GM19035 (cell line): ENCODE measurements at regions not wholly inside any gene's neighbourhood (a gene's known extent, or its start where the extent isn't known, plus 50 kb on each side); places are given as distances from the start of the nearest gene placed in this dataset.

Experiments
- ATAC-seq: cut with Tn5 transposase; IDR thresholded peaks from one replicate; pipeline ENCODE4 v1.9.1; 2021; ENCODE audit not compliant: unreplicated experiment

DNA sequence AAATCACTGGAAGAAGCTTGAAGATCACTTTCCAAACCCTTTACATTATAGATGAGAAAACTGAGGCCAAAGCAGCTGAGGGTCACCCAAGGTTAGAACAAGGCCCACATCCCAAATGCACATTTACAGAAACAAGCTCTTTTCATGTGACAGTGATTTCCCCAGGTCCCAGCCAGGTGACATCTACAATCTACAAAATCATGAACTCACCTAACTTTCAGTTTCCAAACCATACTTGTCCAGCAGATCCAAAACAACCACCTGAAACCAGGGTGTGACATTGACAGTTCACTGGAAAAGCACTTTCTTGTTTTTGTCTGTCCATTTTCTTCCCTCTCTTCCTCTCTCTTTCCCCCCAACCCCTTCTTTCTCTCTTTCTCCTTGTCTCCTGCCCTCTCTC, 132.2 kb upstream of the PRICKLE2 start:
- ATAC-seq: no peak

DNA sequence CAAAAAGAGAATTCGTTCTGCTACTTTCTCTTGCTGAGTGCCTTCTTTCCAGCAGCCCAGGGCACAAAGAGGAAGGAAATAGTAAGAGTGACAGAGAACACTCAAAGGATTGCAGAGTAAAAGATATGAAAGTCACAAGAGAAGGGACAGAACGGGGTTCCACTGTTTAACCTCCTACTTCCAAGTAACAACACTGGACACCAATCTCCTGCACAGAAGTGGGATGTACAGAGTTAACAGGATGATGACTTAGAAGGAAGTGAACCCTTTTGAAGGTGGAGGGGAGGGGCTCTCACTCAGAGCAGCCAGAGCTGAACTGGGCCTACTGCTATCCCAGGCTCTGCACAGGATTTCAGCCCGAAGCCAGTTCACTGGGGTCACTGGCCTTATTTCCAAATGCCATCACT, 130.1 kb upstream of the PRICKLE2 start:
- ATAC-seq: no peak

DNA sequence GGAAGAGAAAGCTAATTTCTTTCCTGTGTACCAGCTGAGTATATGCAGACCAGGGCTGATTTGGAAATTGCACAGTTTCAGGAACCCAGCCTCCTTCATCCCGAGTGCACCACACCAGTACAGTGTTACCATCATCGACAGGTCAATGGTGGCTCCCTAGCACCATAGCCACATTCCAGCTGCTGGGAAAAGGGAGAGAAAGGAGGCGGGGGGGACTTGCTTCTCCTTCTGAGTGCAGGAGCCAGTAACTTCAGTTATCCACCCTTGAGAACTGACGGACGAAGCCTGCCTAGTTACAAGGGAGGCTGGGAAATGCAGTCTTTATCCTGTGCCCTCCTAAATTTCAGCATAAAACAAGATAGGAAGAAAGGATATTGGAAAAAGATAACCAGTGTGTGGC, 129.7 kb upstream of the PRICKLE2 start:
- ATAC-seq: no peak

DNA sequence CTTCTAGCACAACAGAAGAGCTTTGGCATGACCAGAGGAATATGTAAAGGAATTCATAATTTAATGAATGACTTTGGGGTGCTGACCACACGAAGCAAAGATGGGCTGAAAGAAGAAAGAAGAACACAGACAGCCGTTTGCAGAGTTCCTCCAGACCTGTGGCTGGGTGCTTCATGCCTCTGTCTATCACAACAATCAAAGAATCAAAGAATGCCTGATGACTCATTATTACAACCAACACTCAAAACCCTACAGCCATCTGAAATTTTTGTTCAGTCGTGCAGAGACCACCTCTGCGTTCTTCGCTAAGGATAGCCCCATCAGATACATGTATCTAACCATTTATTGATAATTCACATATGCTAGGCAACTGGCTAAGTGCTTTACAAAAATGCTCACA, 129.0 kb upstream of the PRICKLE2 start:
- no peak for ATAC-seq

DNA sequence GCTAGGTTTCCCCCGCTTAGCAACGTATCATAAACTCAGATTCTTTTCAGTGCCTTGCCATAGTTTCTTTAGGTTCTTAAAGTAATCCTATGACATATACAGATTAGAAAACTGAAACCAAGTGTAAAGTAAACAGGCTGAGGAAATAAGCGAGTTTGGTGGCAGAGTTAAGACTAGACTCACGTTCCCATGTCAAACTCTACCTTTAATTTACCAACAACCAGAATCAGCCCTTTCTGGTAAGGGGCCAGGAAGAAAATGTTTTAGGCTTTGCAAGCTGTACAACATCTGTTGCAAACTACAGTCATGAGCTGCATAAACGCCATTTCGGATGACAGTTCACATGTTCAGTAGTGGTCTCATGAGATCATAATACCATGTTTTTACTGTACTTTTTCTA, 128.0 kb upstream of the PRICKLE2 start:
- no peak for ATAC-seq

DNA sequence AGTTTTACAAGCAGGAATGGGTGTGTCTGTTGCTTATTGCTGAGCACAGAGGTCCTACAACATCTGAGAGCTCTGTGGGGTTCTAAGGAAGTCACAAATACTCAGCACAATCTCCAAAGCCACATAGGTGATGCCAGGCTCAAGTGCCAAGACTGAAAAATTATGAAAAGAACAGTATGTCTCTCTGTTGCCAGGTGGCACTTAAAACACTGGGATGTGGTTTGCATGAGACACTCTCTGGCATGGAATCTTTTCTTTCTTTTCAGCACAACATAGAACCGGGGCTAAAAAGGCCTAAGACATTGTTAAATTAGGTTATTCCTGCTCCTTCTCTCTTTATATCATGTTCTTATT, 127.3 kb upstream of the PRICKLE2 start:
- ATAC-seq: no peak

DNA sequence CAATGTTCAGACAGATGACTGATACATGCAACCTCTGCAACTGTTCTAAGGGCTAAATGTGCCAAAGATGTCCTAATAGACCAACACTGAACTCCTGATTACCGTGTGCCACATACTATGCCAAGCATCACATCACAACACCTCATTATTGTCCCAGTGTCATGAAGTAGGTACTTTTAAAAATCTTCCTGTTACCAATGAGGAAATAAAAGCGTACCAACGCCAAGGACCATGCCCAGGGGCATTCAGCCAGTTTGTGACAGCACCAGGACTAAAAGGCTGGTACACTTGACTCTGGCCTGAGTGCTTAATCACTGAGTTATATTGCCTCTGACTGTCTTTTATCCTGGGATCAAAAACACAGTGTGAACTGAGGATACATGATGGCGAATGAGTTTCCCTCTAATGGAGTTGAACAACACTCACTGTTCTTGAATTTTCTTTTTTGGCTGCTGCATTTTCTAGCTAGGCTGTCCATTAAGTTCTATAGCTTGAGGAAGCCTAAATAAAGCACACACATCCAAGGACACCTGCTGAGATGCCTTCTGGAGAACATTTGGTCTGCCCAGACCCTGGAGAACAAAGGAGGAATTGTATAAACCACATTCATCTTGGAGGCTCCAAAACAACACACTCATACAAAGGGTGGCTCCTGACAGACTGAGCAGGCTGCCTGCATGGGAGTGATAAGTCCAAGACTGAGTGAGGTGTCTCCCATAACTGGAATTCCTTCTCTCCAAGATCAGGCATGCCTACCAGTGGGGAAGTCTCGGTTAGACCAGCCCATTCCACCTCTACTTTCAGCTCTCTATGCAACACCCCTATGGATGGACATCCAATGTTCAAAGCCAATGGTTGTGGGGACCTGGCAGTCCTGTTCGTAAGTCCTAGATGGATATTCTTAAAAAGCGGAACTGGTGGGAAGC, 126.7 kb upstream of the PRICKLE2 start:
- no peak for ATAC-seq

DNA sequence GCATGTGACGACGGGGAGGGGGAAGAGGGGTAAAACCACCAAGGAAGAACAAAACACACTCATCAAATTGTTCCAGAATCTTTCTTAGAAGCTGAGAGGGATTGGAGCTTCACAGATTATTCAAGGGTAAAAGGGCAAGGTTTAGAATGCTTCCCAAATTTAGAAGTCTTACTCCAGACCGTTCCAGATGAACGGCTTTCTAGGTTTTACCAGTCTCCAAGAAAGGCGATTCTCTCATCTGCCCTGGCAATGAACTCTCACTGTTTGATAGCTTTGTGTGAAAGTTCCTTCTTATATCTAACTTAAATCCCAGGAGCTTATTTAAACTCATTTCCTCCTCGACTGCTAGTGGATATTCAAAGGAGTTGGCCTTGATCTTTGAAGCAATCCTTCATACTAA, 124.3 kb upstream of the PRICKLE2 start:
- ATAC-seq: no peak

DNA sequence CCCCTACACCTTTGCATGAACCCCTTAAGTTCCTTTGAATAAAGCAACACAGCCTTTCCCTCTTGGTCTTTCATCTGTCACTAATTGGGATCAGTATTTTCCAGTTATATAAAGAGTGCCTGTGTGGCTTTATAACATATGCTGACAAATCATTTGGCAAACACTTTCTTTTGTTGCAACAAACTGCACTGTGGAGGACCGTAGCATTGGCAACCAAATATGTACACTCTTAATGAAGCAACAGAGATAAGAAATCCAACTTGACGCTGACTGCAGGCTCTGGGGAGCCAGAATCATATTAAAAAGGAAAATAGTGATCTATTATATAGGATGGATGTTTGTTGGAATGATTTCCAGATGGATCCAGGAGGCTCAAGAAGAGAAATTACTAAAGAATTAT, 120.1 kb upstream of the PRICKLE2 start:
- ATAC-seq: no peak

DNA sequence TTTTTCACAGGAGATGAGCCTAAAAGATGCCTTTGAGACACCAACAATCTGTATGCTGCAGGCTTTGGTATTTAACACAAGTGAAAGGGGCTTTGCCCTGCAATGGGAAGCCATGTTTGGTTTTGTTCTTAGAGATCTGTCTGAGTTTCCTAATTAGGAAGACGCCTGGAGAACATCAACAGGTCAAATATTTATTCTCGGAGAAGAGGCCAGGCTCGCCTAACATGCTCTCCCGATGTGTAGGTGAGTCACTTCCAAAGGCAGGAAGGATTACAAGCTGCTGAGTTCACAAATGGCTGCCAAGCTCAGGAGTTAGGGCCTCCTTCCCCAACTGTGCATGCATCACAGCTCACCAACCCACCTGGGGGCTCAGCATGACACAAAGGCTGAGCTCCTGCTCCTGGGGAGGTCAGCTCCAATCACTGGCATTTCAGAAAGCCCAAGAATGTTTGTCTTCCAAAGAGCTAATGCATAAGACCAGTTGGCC, 119.5 kb upstream of the PRICKLE2 start:
- no peak for ATAC-seq

DNA sequence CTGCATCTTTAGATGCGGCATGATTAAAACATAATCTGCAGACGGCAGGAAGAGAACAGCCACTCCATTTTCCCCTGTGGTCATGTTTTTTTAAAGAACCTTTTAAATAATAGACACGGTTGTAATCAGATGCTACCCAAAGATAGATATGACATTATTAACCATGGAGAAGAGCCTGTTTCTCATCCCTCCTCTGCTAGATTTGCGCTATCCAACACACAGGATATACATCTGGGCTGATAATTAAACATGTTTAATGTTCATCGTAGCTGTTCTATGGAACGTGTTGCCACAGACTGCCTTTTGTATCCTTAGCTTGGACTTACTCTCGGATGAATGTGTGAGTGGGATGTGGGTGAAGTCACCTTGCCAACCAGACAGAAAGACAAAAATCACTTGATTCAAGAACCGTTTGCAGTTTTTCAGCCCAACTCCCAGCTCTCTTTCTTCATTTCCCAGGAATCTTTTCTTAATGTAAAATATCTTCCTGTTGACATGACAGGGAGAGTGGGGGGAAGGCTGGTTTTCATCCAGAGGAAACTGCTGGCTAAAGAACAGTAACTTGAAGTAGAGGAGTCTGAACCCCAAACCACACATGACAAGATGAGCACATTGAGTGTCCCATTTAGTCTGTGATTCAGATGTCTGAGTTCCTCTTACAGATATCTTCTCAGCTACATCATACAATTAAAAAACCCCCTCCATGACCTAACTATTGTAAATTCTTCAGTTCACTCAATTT, 118.6 kb upstream of the PRICKLE2 start:
- no peak for ATAC-seq

DNA sequence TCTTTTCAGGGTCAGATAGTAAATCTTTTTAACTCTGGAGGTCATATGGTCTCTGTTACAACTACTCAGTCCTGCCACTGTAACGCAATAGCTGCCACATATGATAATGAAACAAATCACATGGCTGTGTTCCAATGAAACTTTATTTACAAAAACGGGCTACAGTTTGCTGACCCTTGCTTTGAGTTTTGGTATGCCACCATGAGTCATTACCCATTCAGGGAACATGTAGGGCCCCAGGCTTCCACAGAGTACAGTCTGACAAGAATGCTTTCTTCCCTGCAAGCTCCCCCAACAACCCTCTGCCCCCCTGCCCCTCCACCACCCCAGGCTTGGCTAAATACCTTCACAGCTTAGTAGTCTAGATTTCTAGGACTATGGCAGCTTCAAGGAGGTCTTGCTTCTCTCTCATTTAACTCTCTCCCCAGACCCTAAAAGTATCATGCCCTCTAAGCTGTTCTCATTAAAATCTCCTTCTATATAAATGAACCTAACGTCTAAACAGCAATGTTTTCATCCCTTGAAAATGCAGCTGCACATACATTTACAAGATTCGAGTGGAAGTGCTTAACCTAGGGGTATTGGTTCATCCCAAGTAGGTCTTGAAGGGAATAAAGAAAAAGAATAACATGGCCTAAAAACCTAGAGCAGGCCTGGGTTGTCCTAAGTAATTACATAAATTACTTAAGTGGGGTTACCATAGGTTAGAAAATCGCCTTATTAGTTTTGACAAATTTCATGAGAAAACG, 117.8 kb upstream of the PRICKLE2 start:
- no peak for ATAC-seq

DNA sequence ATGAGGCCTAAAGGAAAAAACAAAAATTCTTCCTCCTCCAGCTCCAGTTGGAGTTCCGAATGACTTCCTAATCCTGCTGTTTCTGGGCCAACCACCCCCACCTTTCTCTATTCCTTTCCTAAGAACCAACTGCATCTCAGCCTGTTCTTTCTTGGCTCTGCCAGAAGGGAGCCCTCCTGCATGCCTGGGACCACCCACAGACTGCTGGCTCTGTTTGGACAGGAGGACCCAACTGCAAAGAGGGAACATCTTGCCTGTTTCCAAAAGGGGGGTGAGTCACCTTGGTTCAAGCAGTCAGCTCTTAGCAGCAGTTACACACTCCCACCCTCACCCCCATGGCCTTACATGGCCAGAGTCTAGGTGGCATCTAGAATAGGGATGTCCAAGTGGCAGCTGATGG, 116.0 kb upstream of the PRICKLE2 start:
- ATAC-seq: no peak

DNA sequence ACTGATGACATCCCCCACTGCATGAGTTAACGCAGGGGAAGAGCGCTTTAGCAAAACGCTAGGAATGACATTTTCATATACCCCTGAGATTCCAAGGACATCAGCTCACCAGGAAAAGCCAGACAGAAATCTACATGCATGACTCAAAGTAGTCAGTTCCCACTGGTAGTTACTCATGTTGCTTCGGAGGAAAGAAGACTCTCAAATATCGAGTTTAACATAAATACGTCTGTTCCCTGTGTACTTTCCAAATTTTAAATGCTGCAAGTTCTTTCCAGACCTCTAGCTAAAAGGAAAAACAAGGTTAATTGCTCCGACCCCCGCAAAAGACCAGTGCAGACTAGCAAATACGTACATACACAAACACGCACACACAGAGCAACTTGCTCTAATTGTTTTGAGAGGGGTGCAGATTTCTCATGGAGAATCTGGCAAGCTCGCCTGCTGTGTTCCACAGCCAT, 115.4 kb upstream of the PRICKLE2 start:
- ATAC-seq: no peak

DNA sequence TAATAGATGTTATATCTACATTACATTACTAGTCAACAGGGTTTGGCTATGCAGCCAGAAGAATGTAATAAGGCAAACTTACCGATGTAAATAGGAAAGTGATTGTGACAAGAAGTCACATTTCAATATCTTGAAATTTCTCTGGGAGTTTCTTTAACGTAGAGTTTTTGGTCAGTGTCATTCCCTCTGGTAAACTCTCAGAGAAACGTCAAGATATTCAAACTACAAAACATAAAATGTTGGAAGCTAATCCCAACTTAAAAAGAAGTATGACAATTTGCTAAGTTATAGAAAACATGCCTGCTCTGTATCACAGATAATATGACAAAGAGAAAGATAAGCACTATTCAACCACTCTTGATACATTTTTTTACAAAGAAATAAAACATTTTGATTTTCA, 111.2 kb upstream of the PRICKLE2 start:
- no peak for ATAC-seq

DNA sequence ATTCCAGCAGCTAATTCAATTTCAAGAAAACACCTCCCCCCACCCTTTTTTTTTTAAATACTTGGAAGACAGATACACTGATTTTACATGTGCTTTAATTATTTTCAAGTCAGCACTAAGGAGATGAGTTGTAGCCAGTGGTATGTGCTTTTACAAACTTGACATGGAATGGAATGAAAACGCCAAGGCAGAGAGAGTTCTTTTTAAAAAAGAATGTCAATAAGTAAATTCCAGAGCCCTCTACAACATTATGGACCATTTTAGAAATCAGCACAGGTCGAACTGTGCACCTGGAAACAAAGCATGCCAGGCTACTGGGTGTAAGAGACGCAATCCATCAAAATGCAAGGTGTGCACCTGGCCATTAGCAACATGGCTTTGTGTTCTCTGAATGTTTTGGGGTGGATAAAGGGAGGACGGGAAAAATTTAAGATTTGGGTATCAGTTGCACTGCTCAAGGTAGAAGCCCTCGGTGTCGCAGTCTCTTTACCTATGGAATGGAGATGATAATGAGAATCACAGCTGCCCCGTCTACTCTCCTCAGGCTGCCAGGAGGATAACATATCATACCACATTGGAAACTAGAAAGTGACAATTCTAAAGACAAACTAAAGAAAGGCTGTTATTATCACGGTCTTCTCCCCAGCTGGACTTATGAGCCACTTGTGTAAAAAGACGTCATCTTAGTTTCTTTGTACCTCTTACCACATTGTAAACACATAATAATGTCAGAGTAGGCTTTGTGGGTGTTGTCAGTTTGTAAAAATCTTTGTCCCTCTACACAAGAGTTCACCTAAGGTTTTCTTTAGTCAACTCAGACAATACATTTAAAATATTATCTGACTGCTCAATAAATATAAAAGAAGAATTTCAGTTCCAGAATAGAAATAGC, 107.4 kb upstream of the PRICKLE2 start:
- ATAC-seq: no peak

DNA sequence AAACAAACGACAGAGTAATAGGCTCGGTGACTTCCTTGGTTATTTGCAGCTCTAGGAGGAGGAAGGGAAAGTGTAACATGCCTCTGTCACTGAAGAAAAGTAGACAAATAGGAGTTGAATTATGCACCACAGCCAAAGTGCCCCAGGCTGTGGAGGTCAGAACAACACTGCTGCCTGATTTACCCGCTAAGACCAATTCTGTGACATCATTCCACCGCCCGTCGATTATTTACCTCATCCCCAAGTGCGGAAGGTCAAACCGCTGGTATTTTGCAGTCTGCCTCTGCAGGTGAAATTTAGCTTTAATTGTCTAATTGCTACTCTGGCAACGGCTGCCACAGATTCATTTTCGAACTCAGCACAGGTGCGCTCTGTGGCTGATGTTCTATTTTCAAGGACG, 106.3 kb upstream of the PRICKLE2 start:
- ATAC-seq: no peak

DNA sequence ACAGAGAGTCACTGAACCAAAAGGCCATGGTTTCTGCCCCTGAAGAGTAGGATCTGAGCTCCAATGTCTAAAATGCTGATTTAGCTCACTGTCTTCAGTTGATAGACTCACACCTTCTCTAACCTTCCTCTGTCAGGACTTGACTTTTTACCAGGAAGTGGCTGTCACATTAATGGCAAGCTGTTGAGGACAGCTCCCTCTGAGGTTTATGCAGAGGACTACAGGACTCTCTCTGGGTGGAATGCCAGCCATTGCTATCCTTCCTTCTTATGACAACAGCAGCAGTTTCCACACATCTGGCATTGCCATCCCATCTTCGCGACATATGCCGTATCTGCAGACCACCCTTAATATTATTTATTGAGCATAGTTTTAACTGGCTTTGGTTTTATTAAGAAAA, 103.8 kb upstream of the PRICKLE2 start:
- no peak for ATAC-seq

DNA sequence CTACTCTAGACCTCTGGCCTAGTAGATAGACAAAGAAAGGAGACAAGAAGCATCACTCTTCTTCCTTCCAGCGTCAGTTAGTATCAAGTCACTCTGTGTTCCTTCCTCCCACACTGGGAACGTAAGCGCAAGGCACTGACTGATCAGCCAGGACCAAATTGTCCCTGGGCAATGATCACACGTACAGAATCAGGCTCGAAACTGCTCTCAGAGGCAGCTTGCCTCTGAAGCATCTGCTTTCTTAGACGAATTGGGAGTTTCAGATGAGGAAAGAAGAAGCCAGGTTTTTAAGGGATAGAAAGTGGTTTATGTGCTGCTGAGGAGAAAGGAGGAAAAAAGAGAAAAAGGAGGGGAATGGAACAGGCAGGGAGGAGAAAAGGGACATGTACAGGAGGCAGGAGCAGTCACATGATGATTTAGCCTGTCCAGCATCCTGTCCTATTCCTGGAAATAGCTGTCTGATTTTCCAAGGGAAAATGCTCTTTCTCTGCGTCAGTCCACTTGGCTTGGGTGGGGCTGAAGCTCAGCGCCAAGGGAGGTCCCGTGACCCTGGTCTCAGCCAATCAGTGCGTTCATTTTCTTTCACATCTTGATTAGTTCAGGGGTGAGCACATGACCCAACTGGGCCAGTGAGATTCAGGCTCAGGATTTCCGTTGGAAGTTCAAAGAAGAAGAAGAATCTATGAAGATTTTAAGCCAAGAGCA, 102.0 kb upstream of the PRICKLE2 start:
- no peak for ATAC-seq

DNA sequence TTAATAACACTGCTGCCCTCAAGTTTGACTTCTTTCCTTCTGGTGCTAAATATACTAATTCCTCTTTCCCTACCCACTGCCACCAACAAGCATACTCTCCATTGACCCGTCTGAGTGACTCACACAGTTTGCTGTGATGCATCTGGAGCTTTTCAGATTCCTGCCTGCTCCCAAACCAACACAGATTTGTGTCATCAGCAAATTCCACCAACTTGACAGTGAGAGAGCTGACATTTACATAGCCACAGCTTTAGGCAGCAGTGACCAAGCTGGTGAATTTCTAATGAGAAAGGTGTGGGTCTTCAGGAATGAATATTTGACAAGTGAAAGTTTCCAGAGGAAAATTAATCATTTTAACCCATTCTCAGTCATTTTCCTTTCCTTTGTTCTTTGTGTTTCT, 96.5 kb upstream of the PRICKLE2 start:
- ATAC-seq: no peak
